HCT116 (cell line): ENCODE measurements at regions not wholly inside any gene's neighbourhood (a gene's known extent, or its start where the extent isn't known, plus 50 kb on each side); places are given as distances from the start of the nearest gene placed in this dataset.

ENCODE experiments used
- ATAC-seq: fragments of 200-7000 bp; cut with Tn5 transposase; 2 replicates; pipeline ENCODE4 v1.9.1; 2020; ENCODE audit warnings: mild to moderate bottlenecking, moderate library complexity
- BruUV-seq: library from RNA; stranded (reverse); fragments of 400-500 nt; replicated peaks from 2 replicates; lab custom pipeline; 2021; lab: Mats Ljungman, UMichigan
- CTCF ChIA-PET: fragments of 300-600 bp; sonication (Branson Sonifier 250); formaldehyde crosslinking; loops from one replicate; lab custom pipeline; 2021; ENCODE audit warnings: antibody characterized with exemption; lab: Charles Lee
- POLR2A ChIA-PET: fragments of 300-600, 350-600 bp; sonication (Branson Sonifier 250); formaldehyde crosslinking; loops from one replicate; lab custom pipeline; 2021; ENCODE audit warnings: antibody characterized with exemption; lab: Charles Lee
- RAD21 ChIA-PET, 2 experiments: fragments of 300-600 bp; sonication (Branson Sonifier 250); formaldehyde crosslinking; loops; one replicate each; lab custom pipeline; 2023; ENCODE audit warnings: low total read pairs in 2 of 2; ENCODE audit not compliant: uncharacterized antibody in 2 of 2, unreplicated experiment in 2 of 2, low non-redundant PET in 1 of 2; lab: Charles Lee
- DNase-seq: peaks from one replicate; pipeline ENCODE4 v3.0.0-alpha.2; 2010; ENCODE audit warnings: low read depth, low spot score
- H2AFZ ChIP-seq: fragments of 200-600 bp; shearing (Covaris generic), sonication (generic); 2 replicates; pipeline ENCODE4 v1.6.1; 2017; ENCODE audit warnings: low read depth, mixed run types, mixed read lengths, antibody characterized with exemption, low read length; ENCODE audit not compliant: poor library complexity, severe bottlenecking
- H3K27ac ChIP-seq: 2 replicates; pipeline ENCODE4 v1.5.1; 2012; ENCODE audit warnings: low read depth, low read length
- H3K27me3 ChIP-seq: fragments of 200-600 bp; sonication (generic); 2 replicates; pipeline ENCODE4 v1.6.1; 2016; ENCODE audit warnings: mixed run types, low read length, mixed read lengths; ENCODE audit not compliant: insufficient read depth
- H3K36me3 ChIP-seq, 2 experiments: fragments of 200-500 bp in 1 of 2; fragments of 200-600 bp in 1 of 2; sonication (Bioruptor generic) in 1 of 2; sonication (generic) in 1 of 2; 2 replicates each; pipeline versions ENCODE4 v1.5.1 to v1.6.1; 2014 to 2016; ENCODE audit warnings: low read length in 2 of 2, inconsistent platforms in 1 of 2, mixed read lengths in 1 of 2, mixed run types in 1 of 2; ENCODE audit not compliant: insufficient read depth in 2 of 2, control insufficient read depth in 1 of 2
- H3K4me1 ChIP-seq, 2 experiments: fragments of 200-600 bp in 1 of 2; sonication (generic) in 1 of 2; 2 replicates each; pipeline versions ENCODE4 v1.5.1 to v1.6.1; 2012 to 2017; ENCODE audit warnings: low read length in 2 of 2, inconsistent platforms in 1 of 2, mild to moderate bottlenecking in 1 of 2, mixed read lengths in 1 of 2, mixed run types in 1 of 2, moderate library complexity in 1 of 2; ENCODE audit not compliant: insufficient read depth in 2 of 2, control insufficient read depth in 1 of 2
- H3K4me2 ChIP-seq: fragments of 200-600 bp; sonication (generic); 2 replicates; pipeline ENCODE4 v1.6.1; 2017; ENCODE audit warnings: mixed run types, low read length, mixed read lengths
- H3K4me3 ChIP-seq, 2 experiments: fragments of 200-600 bp in 1 of 2; sonication (generic) in 1 of 2; replicated peaks in 1 of 2; 2 replicates each; pipeline ENCODE4 v1.5.1; 2011 to 2016; ENCODE audit warnings: low read length in 2 of 2, control low read depth in 1 of 2, low read depth in 1 of 2, mild to moderate bottlenecking in 1 of 2, mixed read lengths in 1 of 2, mixed run types in 1 of 2
- H3K79me2 ChIP-seq: fragments of 200-600 bp; sonication (generic); 2 replicates; pipeline ENCODE4 v1.6.1; 2017; ENCODE audit warnings: mild to moderate bottlenecking, mixed run types, low read length, moderate library complexity, mixed read lengths; ENCODE audit not compliant: insufficient read depth
- H3K9ac ChIP-seq: fragments of 200-600 bp; sonication (generic); 2 replicates; pipeline ENCODE4 v1.6.1; 2016; ENCODE audit warnings: low read length, mixed read lengths
- H3K9me2 ChIP-seq: fragments of 200-600 bp; sonication (generic), shearing (Covaris generic); 2 replicates; pipeline ENCODE4 v1.6.1; 2017; ENCODE audit warnings: mixed run types, mild to moderate bottlenecking, moderate library complexity; ENCODE audit not compliant: insufficient read depth
- H3K9me3 ChIP-seq, 2 experiments: fragments of 200-500 bp in 1 of 2; fragments of 200-600 bp in 1 of 2; sonication (Bioruptor generic) in 1 of 2; sonication (generic) in 1 of 2; 2 replicates each; pipeline ENCODE4 v1.6.1; 2014 to 2017; ENCODE audit warnings: low read length in 2 of 2, mixed read lengths in 2 of 2, inconsistent platforms in 1 of 2, low read depth in 1 of 2, mild to moderate bottlenecking in 1 of 2, mixed run types in 1 of 2, moderate library complexity in 1 of 2; ENCODE audit not compliant: control insufficient read depth in 1 of 2, insufficient read depth in 1 of 2
- H4K20me1 ChIP-seq: fragments of 200-600 bp; sonication (generic), shearing (Covaris generic); 2 replicates; pipeline ENCODE4 v1.6.1; 2017; ENCODE audit warnings: mixed run types, mild to moderate bottlenecking, moderate library complexity; ENCODE audit not compliant: insufficient read depth
- CBX3 ChIP-seq: IDR thresholded peaks from 2 replicates; pipeline ENCODE4 v1.6.1; 2012; ENCODE audit warnings: low read depth
- CEBPB ChIP-seq: IDR thresholded peaks from 2 replicates; pipeline ENCODE4 v1.6.1; 2012; ENCODE audit warnings: low read depth
- CTCF ChIP-seq, 3 experiments: fragments of 200-600 bp in 1 of 3; sonication (generic) in 1 of 3; IDR thresholded peaks in 2 of 3; conservative IDR thresholded peaks in 1 of 3; 2 replicates each; pipeline ENCODE4 v1.5.1; 2012 to 2017; ENCODE audit warnings: low read depth in 2 of 3, low read length in 2 of 3, antibody characterized with exemption in 1 of 3, borderline replicate concordance in 1 of 3, control low read depth in 1 of 3, mild to moderate bottlenecking in 1 of 3, mixed read lengths in 1 of 3, mixed run types in 1 of 3, moderate library complexity in 1 of 3; ENCODE audit not compliant: insufficient read depth in 1 of 3
- EGR1 ChIP-seq: IDR thresholded peaks from 2 replicates; pipeline ENCODE4 v1.6.1; 2012; ENCODE audit warnings: low read depth
- ELF1 ChIP-seq: IDR thresholded peaks from 2 replicates; pipeline ENCODE4 v1.6.1; 2012; ENCODE audit warnings: low read depth, borderline replicate concordance
- EZH2 ChIP-seq: fragments of 200-600 bp; sonication (generic); IDR thresholded peaks from 2 replicates; pipeline ENCODE4 v1.6.1; 2017; ENCODE audit warnings: antibody characterized with exemption, mixed run types
- EZH2phosphoT487 ChIP-seq: fragments of 200-600 bp; IDR thresholded peaks from 2 replicates; pipeline ENCODE4 v1.6.1; 2018; ENCODE audit warnings: antibody characterized with exemption, borderline replicate concordance
- FOSL1 ChIP-seq: IDR thresholded peaks from 2 replicates; pipeline ENCODE4 v1.6.1; 2012; ENCODE audit warnings: low read depth
- JUND ChIP-seq: IDR thresholded peaks from 2 replicates; pipeline ENCODE4 v1.6.1; 2012
- MAX ChIP-seq: IDR thresholded peaks from 2 replicates; pipeline ENCODE4 v1.6.1; 2012
- POLR2AphosphoS5 ChIP-seq: IDR thresholded peaks from 2 replicates; pipeline ENCODE4 v1.6.1; 2011; ENCODE audit warnings: mild to moderate bottlenecking, low read depth, low read length, moderate library complexity
- RAD21 ChIP-seq: IDR thresholded peaks from 2 replicates; pipeline ENCODE4 v1.6.1; 2012; ENCODE audit warnings: low read depth, mild to moderate bottlenecking
- SIN3A ChIP-seq: IDR thresholded peaks from 2 replicates; pipeline ENCODE4 v1.6.1; 2012; ENCODE audit warnings: low read depth
- SP1 ChIP-seq: IDR thresholded peaks from 2 replicates; pipeline ENCODE4 v1.6.1; 2012; ENCODE audit warnings: low read depth
- YY1 ChIP-seq: IDR thresholded peaks from 2 replicates; pipeline ENCODE4 v1.6.1; 2011; ENCODE audit warnings: low read length, low read depth, moderate library complexity, mild to moderate bottlenecking; ENCODE audit not compliant: insufficient replicate concordance; ENCODE audit errors: extremely low read depth
- ZBTB33 ChIP-seq: IDR thresholded peaks from 2 replicates; pipeline ENCODE4 v1.6.1; 2011; ENCODE audit warnings: mild to moderate bottlenecking, low read length, moderate library complexity; ENCODE audit not compliant: insufficient replicate concordance; ENCODE audit errors: extremely low read depth
- ZFX ChIP-seq: fragments of 450-650 bp; IDR thresholded peaks from 2 replicates; pipeline ENCODE4 v1.6.1; 2017
- intact Hi-C: fragments of 100-400 bp; cut with micrococcal nuclease; formaldehyde crosslinking; loops from 2 replicates; pipeline ENCODE4 v1.10.0; 2022

- TF ChIP-seq ZBTB33 (no peak), SIN3A (no peak), ZFX (no peak), EZH2 (no peak), EGR1 (no peak), ELF1 (no peak)
Observed at GRCh38 chrX:110432091-110432905, 73.7 kb downstream of the RTL9 start (continued).

- ATAC-seq (no peak), DNase-seq (no peak)
- Histone ChIP-seq H3K27me3 (peaks cover 8% of the 10 kb centered on the region; the same call in 1 of the 2 replicates), H3K36me3 (no peaks in the 10 kb centered on the region), H4K20me1 (no peaks in the 10 kb centered on the region), H3K9me2 (no peaks in the 10 kb centered on the region), H3K27ac (no peak overlapping the region), H3K9me3 (no peaks in the 10 kb centered on the region), H2AFZ (no peak overlapping the region), H3K4me3 (no peak overlapping the region), H3K9ac (no peak overlapping the region), H3K4me1 (no peaks in the 10 kb centered on the region), H3K79me2 (no peaks in the 10 kb centered on the region), H3K4me2 (no peak overlapping the region)
- CTCF ChIA-PET, result no interaction called here
- intact Hi-C loops, result no loop called here
- no TSS peak for BruUV-seq
- POLR2A ChIA-PET, result no interaction called here
- RAD21 ChIA-PET, result no interaction called here
- TF ChIP-seq CTCF (IDR thresholded peaks at IDR 0.05 in 2 of 3, conservative IDR thresholded peaks at IDR 0.05 in 1 of 3; ENCODE audit: borderline replicate concordance in 1 of 3, insufficient read depth in 1 of 3, low read depth in 2 of 3, low read length in 2 of 3) (no peak), ZBTB33 (no peak), CBX3 (no peak), CEBPB (no peak), POLR2AphosphoS5 (no peak), FOSL1 (no peak), EZH2phosphoT487 (no peak), JUND (no peak), SIN3A (no peak), RAD21 (no peak), ELF1 (no peak), MAX (no peak), YY1 (no peak), EZH2 (no peak), SP1 (no peak)
Observed at GRCh38 chrX:110432906-110433215, 74.2 kb downstream of the RTL9 start.
